HEK293 (cell line): ENCODE measurements at regions not wholly inside any gene's neighbourhood (a gene's known extent, or its start where the extent isn't known, plus 50 kb on each side); places are given as distances from the start of the nearest gene placed in this dataset.

Source experiments
- CTCF ChIA-PET: fragments of 350-600 bp; formaldehyde crosslinking; extraction: SDS; loops from one replicate; lab custom pipeline; 2021; ENCODE audit warnings: antibody characterized with exemption; lab: Yijun Ruan, JAX
- POLR2A ChIA-PET: fragments of 300-600 bp; formaldehyde crosslinking; extraction: SDS; loops from one replicate; lab custom pipeline; 2020; ENCODE audit warnings: antibody characterized with exemption, inconsistent platforms; lab: Yijun Ruan, JAX
- H3K27ac ChIP-seq: fragments of 200-500 bp; sonication (Bioruptor generic); 2 replicates; pipeline ENCODE4 v1.5.1; 2014; ENCODE audit warnings: low read depth, low read length, control low read depth, inconsistent platforms; ENCODE audit errors: extremely low read depth
- H3K36me3 ChIP-seq, 2 experiments: fragments of 200-500 bp in 1 of 2; sonication (Bioruptor generic) in 1 of 2; 1 replicate in 1 of 2; 2 replicates in 1 of 2; pipeline ENCODE4 v1.5.1; 2014 to 2017; ENCODE audit warnings: inconsistent platforms in 2 of 2, low read length in 2 of 2; ENCODE audit not compliant: control insufficient read depth in 2 of 2, insufficient read depth in 1 of 2
- H3K4me1 ChIP-seq: fragments of 200-500 bp; sonication (Bioruptor generic); 2 replicates; pipeline ENCODE4 v1.5.1; 2014; ENCODE audit warnings: mild to moderate bottlenecking, low read length, inconsistent platforms; ENCODE audit not compliant: control insufficient read depth, insufficient read depth
- H3K4me3 ChIP-seq: 2 replicates; pipeline ENCODE4 v1.5.1; 2011; ENCODE audit warnings: low read depth, mild to moderate bottlenecking, control low read depth, low read length, moderate library complexity
- H3K9me3 ChIP-seq: fragments of 200-500 bp; sonication (Bioruptor generic); 2 replicates; pipeline ENCODE4 v1.5.1; 2014; ENCODE audit warnings: low read depth, low read length, inconsistent platforms; ENCODE audit not compliant: control insufficient read depth, insufficient read depth
- ATF2 ChIP-seq: fragments of 450-650 bp; formaldehyde crosslinking; IDR thresholded peaks from 2 replicates; pipeline ENCODE4 v1.5.1; 2016; ENCODE audit warnings: missing biosample characterization, missing genetic modification characterization, low read depth
- HOXA7 ChIP-seq: sonication (generic); formaldehyde crosslinking; IDR thresholded peaks from 2 replicates; pipeline ENCODE4 v1.8.1; 2022; ENCODE audit warnings: missing genetic modification reagents, borderline replicate concordance
- HOXD13 ChIP-seq: sonication (generic); formaldehyde crosslinking; IDR thresholded peaks from 2 replicates; pipeline ENCODE4 v1.8.0; 2022; ENCODE audit warnings: missing genetic modification reagents, borderline replicate concordance
- SCRT2 ChIP-seq: fragments of 450-650 bp; formaldehyde crosslinking; IDR thresholded peaks from 2 replicates; pipeline ENCODE4 v1.5.1; 2016; ENCODE audit warnings: missing biosample characterization, missing genetic modification characterization
- ZBTB10 ChIP-seq: fragments of 450-650 bp; formaldehyde crosslinking; IDR thresholded peaks from 2 replicates; pipeline ENCODE4 v1.5.1; 2016; ENCODE audit warnings: missing biosample characterization, missing genetic modification characterization
- ZBTB49 ChIP-seq: fragments of 450-650 bp; formaldehyde crosslinking; IDR thresholded peaks from 2 replicates; pipeline ENCODE4 v1.5.1; 2016; ENCODE audit warnings: missing biosample characterization, missing genetic modification characterization, low read depth
- ZIC2 ChIP-seq: fragments of 450-650 bp; formaldehyde crosslinking; IDR thresholded peaks from 2 replicates; pipeline ENCODE4 v1.5.1; 2016; ENCODE audit warnings: missing biosample characterization, missing genetic modification characterization
- ZNF112 ChIP-seq: fragments of 450-650 bp; formaldehyde crosslinking; IDR thresholded peaks from 2 replicates; pipeline ENCODE4 v1.5.0; 2017; ENCODE audit warnings: missing biosample characterization, missing genetic modification characterization
- ZNF16 ChIP-seq: fragments of 450-650 bp; formaldehyde crosslinking; IDR thresholded peaks from 2 replicates; pipeline ENCODE4 v1.5.1; 2016; ENCODE audit warnings: low read depth, missing biosample characterization, missing genetic modification characterization
- ZNF274 ChIP-seq, 2 experiments: fragments of 200-500 bp in 1 of 2; fragments of 450-650 bp in 1 of 2; sonication (Bioruptor generic) in 1 of 2; formaldehyde crosslinking in 1 of 2; IDR thresholded peaks; 2 replicates each; pipeline versions ENCODE4 v1.5.1 to v1.6.1; 2014 to 2016; ENCODE audit warnings: borderline replicate concordance in 1 of 2, inconsistent platforms in 1 of 2, low read length in 1 of 2, missing biosample characterization in 1 of 2, missing genetic modification characterization in 1 of 2
- ZNF292 ChIP-seq: fragments of 450-650 bp; formaldehyde crosslinking; IDR thresholded peaks from 2 replicates; pipeline ENCODE4 v1.5.1; 2016; ENCODE audit warnings: low read depth, missing biosample characterization, missing genetic modification characterization, borderline replicate concordance
- ZNF354C ChIP-seq: fragments of 450-650 bp; formaldehyde crosslinking; IDR thresholded peaks from 2 replicates; pipeline ENCODE4 v1.5.1; 2016; ENCODE audit warnings: missing biosample characterization, missing genetic modification characterization, low read depth, borderline replicate concordance
- ZNF37A ChIP-seq: fragments of 450-650 bp; IDR thresholded peaks from 2 replicates; pipeline ENCODE4 v1.5.1; 2018; ENCODE audit warnings: missing biosample characterization, missing genetic modification characterization
- ZNF394 ChIP-seq: fragments of 450-650 bp; formaldehyde crosslinking; IDR thresholded peaks from 2 replicates; pipeline ENCODE4 v1.5.1; 2016; ENCODE audit warnings: missing biosample characterization, missing genetic modification characterization, mild to moderate bottlenecking, moderate library complexity, borderline replicate concordance
- ZNF518A ChIP-seq: fragments of 450-650 bp; formaldehyde crosslinking; conservative IDR thresholded peaks from 2 replicates; pipeline ENCODE4 v1.5.1; 2016; ENCODE audit warnings: low read depth, missing biosample characterization, missing genetic modification characterization
- ZNF544 ChIP-seq: fragments of 450-650 bp; formaldehyde crosslinking; IDR thresholded peaks from 2 replicates; pipeline ENCODE4 v1.5.0; 2017; ENCODE audit warnings: missing biosample characterization, missing genetic modification characterization
- ZNF560 ChIP-seq: fragments of 450-650 bp; formaldehyde crosslinking; IDR thresholded peaks from 2 replicates; pipeline ENCODE4 v1.5.1; 2017; ENCODE audit warnings: missing biosample characterization, missing genetic modification characterization, borderline replicate concordance
- ZNF776 ChIP-seq: fragments of 450-650 bp; formaldehyde crosslinking; IDR thresholded peaks from 2 replicates; pipeline ENCODE4 v1.5.0; 2017; ENCODE audit warnings: missing biosample characterization, missing genetic modification characterization, borderline replicate concordance
- ZNF837 ChIP-seq: fragments of 450-650 bp; formaldehyde crosslinking; IDR thresholded peaks from 2 replicates; pipeline ENCODE4 v1.5.1; 2016; ENCODE audit warnings: missing biosample characterization, missing genetic modification characterization

GRCh38 chr2:5921081-5921642, 229.0 kb downstream of the SOX11 start (continued):
- TF ChIP-seq ATF2 (no peak), ZNF292 (tag by site-specific recombination) (no peak), ZNF544 (no peak), ZNF518A (tag by site-specific recombination) (no peak), ZNF16 (tag by site-specific recombination) (no peak), ZNF776 (no peak), ZNF394 (tag by site-specific recombination) (no peak)
- TF ChIP-seq, all 188 proteins: peak for 0

GRCh38 chr2:5923957-5924945, 232.1 kb downstream of the SOX11 start:
- no peak overlapping the region for H3K4me3 ChIP-seq
- H3K27ac ChIP-seq = no peak overlapping the region
- no peak for TF ChIP-seq ZIC2 (tag by site-specific recombination)
- no peak for TF ChIP-seq ZNF354C
- TF ChIP-seq ZNF837 (tag by site-specific recombination) = no peak
- TF ChIP-seq ZNF292 (tag by site-specific recombination) = no peak
- TF ChIP-seq, all 188 proteins: peak for 0
- POLR2A ChIA-PET = no interaction called here
- Histone ChIP-seq H3K36me3 (no peaks in the 10 kb centered on the region), H3K9me3 (no peaks in the 10 kb centered on the region), H3K4me1 (no peaks in the 10 kb centered on the region)
- CTCF ChIA-PET = interaction anchor here (0.6 kb wide), 2 partner anchors 179 to 688 kb away, joined by 3 to 6 read pairs; no protein-coding TSS in a partner anchor

- ChIA-PET POLR2A (no interaction called here), CTCF (no interaction called here)
- Histone ChIP-seq H3K9me3 (no peaks in the 10 kb centered on the region), H3K4me1 (no peaks in the 10 kb centered on the region), H3K27ac (no peak overlapping the region), H3K36me3 (no peaks in the 10 kb centered on the region), H3K4me3 (no peak overlapping the region)
- no peak for TF ChIP-seq ZNF560 (tag by site-specific recombination)
- TF ChIP-seq ZNF37A (tag by site-specific recombination) = no peak
- TF ChIP-seq HOXD13 = no peak
- no peak for TF ChIP-seq ZNF274 (IDR thresholded peaks at IDR 0.05; ENCODE audit: low read length)
- no peak for TF ChIP-seq ZNF274 (tag by site-specific recombination; IDR thresholded peaks at IDR 0.05; ENCODE audit: borderline replicate concordance)
- TF ChIP-seq HOXA7 (CRISPR knock-in tag) = no peak
- TF ChIP-seq ZBTB49 = no peak
- TF ChIP-seq ZNF112 = no peak
- no peak for TF ChIP-seq SCRT2
- no peak for TF ChIP-seq ZBTB10 (tag by site-specific recombination)
Measured at GRCh38 chr2:5925604-5926003, 233.4 kb downstream of the SOX11 start.
